HG03066 (cell line): ENCODE measurements at regions not wholly inside any gene's neighbourhood (a gene's known extent, or its start where the extent isn't known, plus 50 kb on each side); places are given as distances from the start of the nearest gene placed in this dataset.
A peak's percentile ranks its signal among the peaks of the same experiment; 100 is the strongest.
"Not testable (repeated sequence)": the region's sequence is repeated elsewhere in the genome, so short reads cannot be mapped to it uniquely, and the experiment has no call there.

Experiments used
- ATAC-seq: cut with Tn5 transposase; IDR thresholded peaks from one replicate; pipeline ENCODE4 v1.9.1; 2021; ENCODE audit warnings: low read depth; ENCODE audit not compliant: unreplicated experiment

GRCh38 chr12:63508543-63508942, 159.8 kb downstream of the DPY19L2 start:
- no peak for ATAC-seq

GRCh38 chr12:63499567-63499966, 168.7 kb downstream of the DPY19L2 start:
- ATAC-seq, result no peak

GRCh38 chr12:63498239-63498638, 170.1 kb downstream of the DPY19L2 start:
- ATAC-seq, result no peak

- no peak for ATAC-seq
These were observed 171.6 kb downstream of the DPY19L2 start for GRCh38 chr12:63496654-63497053.

GRCh38 chr12:63495974-63496373, 172.3 kb downstream of the DPY19L2 start:
- ATAC-seq, result no peak

GRCh38 chr12:63493357-63493756, 174.9 kb downstream of the DPY19L2 start:
- ATAC-seq, result not testable (repeated sequence)

GRCh38 chr12:63480186-63480585, 188.1 kb downstream of the DPY19L2 start:
- ATAC-seq, result no peak

GRCh38 chr12:63470161-63470560, 198.1 kb downstream of the DPY19L2 start:
- ATAC-seq, result no peak

GRCh38 chr12:63467951-63468350, 200.3 kb downstream of the DPY19L2 start:
- no peak for ATAC-seq

- no peak for ATAC-seq
These were observed 210.4 kb downstream of the DPY19L2 start for GRCh38 chr12:63457857-63458256.

- ATAC-seq, result no peak
These were observed 210.9 kb downstream of the DPY19L2 start for GRCh38 chr12:63457428-63457827.

GRCh38 chr12:63450816-63451215, 217.5 kb downstream of the DPY19L2 start:
- ATAC-seq, result no peak

GRCh38 chr12:63450334-63450733, 218.0 kb downstream of the DPY19L2 start:
- ATAC-seq, result no peak

- no peak for ATAC-seq
These were observed 222.9 kb downstream of the DPY19L2 start for GRCh38 chr12:63445224-63445880.

GRCh38 chr12:63440048-63440447, 228.2 kb downstream of the DPY19L2 start:
- no peak for ATAC-seq

GRCh38 chr12:63434384-63434783, 233.9 kb downstream of the DPY19L2 start:
- ATAC-seq, result not testable (repeated sequence)

GRCh38 chr12:63427969-63428368, 240.3 kb downstream of the DPY19L2 start:
- not testable (repeated sequence) for ATAC-seq

- ATAC-seq, result not testable (repeated sequence)
These were observed 241.3 kb downstream of the DPY19L2 start for GRCh38 chr12:63427029-63427428.

- no peak for ATAC-seq
These were observed 243.6 kb downstream of the DPY19L2 start for GRCh38 chr12:63424671-63425070.

- no peak for ATAC-seq
These were observed 244.5 kb downstream of the DPY19L2 start for GRCh38 chr12:63423839-63424238.

GRCh38 chr12:63420206-63420644, 248.1 kb downstream of the DPY19L2 start:
- peak; percentile 84 for ATAC-seq

GRCh38 chr12:63419154-63419553, 249.1 kb downstream of the DPY19L2 start:
- no peak for ATAC-seq

- ATAC-seq, result no peak
These were observed 251.5 kb downstream of the DPY19L2 start for GRCh38 chr12:63416788-63417187.
